H9 (cell line): ENCODE measurements at regions not wholly inside any gene's neighbourhood (a gene's known extent, or its start where the extent isn't known, plus 50 kb on each side); places are given as distances from the start of the nearest gene placed in this dataset.

Experiments
- DNase-seq: peaks from one replicate; pipeline ENCODE4 v3.0.0-alpha.2; 2017
- H2AFZ ChIP-seq: one replicate; pipeline ENCODE4 v1.6.1; 2013; ENCODE audit warnings: mild to moderate bottlenecking, low read length, control low read depth, moderate library complexity
- H2AK5ac ChIP-seq: 2 replicates; pipeline ENCODE4 v1.6.1; 2013; ENCODE audit warnings: low read length, control low read depth, mixed read lengths; ENCODE audit not compliant: insufficient read length
- H2BK120ac ChIP-seq: one replicate; pipeline ENCODE4 v1.6.1; 2013; ENCODE audit warnings: low read depth, mild to moderate bottlenecking, low read length, control low read depth, inconsistent platforms; ENCODE audit not compliant: poor library complexity, severe bottlenecking
- H2BK12ac ChIP-seq: 2 replicates; pipeline ENCODE4 v1.6.1; 2013; ENCODE audit warnings: low read length, control low read depth, mixed read lengths, low read depth; ENCODE audit not compliant: insufficient read length
- H2BK15ac ChIP-seq: 2 replicates; pipeline ENCODE4 v1.6.1; 2013; ENCODE audit warnings: low read depth, low read length, control low read depth
- H2BK20ac ChIP-seq: one replicate; pipeline ENCODE4 v1.6.1; 2013; ENCODE audit warnings: low read depth, mild to moderate bottlenecking, low read length, control low read depth, inconsistent platforms; ENCODE audit not compliant: poor library complexity, severe bottlenecking
- H2BK5ac ChIP-seq: 2 replicates; pipeline ENCODE4 v1.6.1; 2013; ENCODE audit warnings: low read length, control low read depth, mixed read lengths; ENCODE audit not compliant: insufficient read length
- H3K14ac ChIP-seq: 2 replicates; pipeline ENCODE4 v1.6.1; 2013; ENCODE audit warnings: low read length, control low read depth; ENCODE audit not compliant: insufficient read depth
- H3K18ac ChIP-seq: 2 replicates; pipeline ENCODE4 v1.6.1; 2013; ENCODE audit warnings: low read depth, mild to moderate bottlenecking, mixed read lengths, low read length, control low read depth; ENCODE audit not compliant: insufficient read length
- H3K23ac ChIP-seq: 2 replicates; pipeline ENCODE4 v1.6.1; 2013; ENCODE audit warnings: low read length, control low read depth, mixed read lengths, low read depth; ENCODE audit not compliant: insufficient read length
- H3K23me2 ChIP-seq: 2 replicates; pipeline ENCODE4 v1.6.1; 2013; ENCODE audit warnings: low read depth, mild to moderate bottlenecking, mixed read lengths, low read length, control low read depth; ENCODE audit not compliant: insufficient read length, poor library complexity, severe bottlenecking
- H3K27ac ChIP-seq: 2 replicates; pipeline ENCODE4 v1.5.1; 2013; ENCODE audit warnings: low read length, control low read depth, mixed read lengths, low read depth; ENCODE audit not compliant: insufficient read length
- H3K27me3 ChIP-seq: 2 replicates; pipeline ENCODE4 v1.6.1; 2013; ENCODE audit warnings: low read length, control low read depth, inconsistent platforms; ENCODE audit not compliant: insufficient read depth
- H3K4ac ChIP-seq: 2 replicates; pipeline ENCODE4 v1.6.1; 2013; ENCODE audit warnings: low read depth, mild to moderate bottlenecking, control low read depth, inconsistent platforms, low read length, moderate library complexity
- H3K4me1 ChIP-seq: 2 replicates; pipeline ENCODE4 v1.6.1; 2013; ENCODE audit warnings: low read length, control low read depth, inconsistent platforms; ENCODE audit not compliant: insufficient read depth
- H3K4me2 ChIP-seq: 2 replicates; pipeline ENCODE4 v1.6.1; 2013; ENCODE audit warnings: low read length, control low read depth, mixed read lengths; ENCODE audit not compliant: insufficient read length, insufficient read depth
- H3K56ac ChIP-seq: 2 replicates; pipeline ENCODE4 v1.6.1; 2013; ENCODE audit warnings: low read depth, mild to moderate bottlenecking, mixed read lengths, low read length, control low read depth; ENCODE audit not compliant: insufficient read length
- H3K79me1 ChIP-seq: 2 replicates; pipeline ENCODE4 v1.6.1; 2013; ENCODE audit warnings: low read depth, mild to moderate bottlenecking, moderate library complexity, low read length, control low read depth, inconsistent platforms; ENCODE audit not compliant: insufficient read depth, poor library complexity, severe bottlenecking
- H3K79me2 ChIP-seq: 2 replicates; pipeline ENCODE4 v1.6.1; 2013; ENCODE audit warnings: low read length, control low read depth, inconsistent platforms; ENCODE audit not compliant: insufficient read depth
- H3K9ac ChIP-seq: 2 replicates; pipeline ENCODE4 v1.6.1; 2013; ENCODE audit warnings: low read length, control low read depth, mixed read lengths; ENCODE audit not compliant: insufficient read length; ENCODE audit errors: extremely low read depth
- H3K9me3 ChIP-seq: one replicate; pipeline ENCODE4 v1.6.1; 2013; ENCODE audit warnings: low read depth, low read length, inconsistent platforms; ENCODE audit not compliant: control insufficient read depth
- H3T11ph ChIP-seq: one replicate; pipeline ENCODE4 v1.6.1; 2013; ENCODE audit warnings: mild to moderate bottlenecking, low read length, control low read depth, inconsistent platforms
- H4K20me1 ChIP-seq: one replicate; pipeline ENCODE4 v1.6.1; 2013; ENCODE audit not compliant: control insufficient read depth, insufficient read length, insufficient read depth
- H4K5ac ChIP-seq: 2 replicates; pipeline ENCODE4 v1.6.1; 2013; ENCODE audit warnings: low read depth, mild to moderate bottlenecking, mixed read lengths, low read length, control low read depth; ENCODE audit not compliant: insufficient read length
- H4K8ac ChIP-seq: replicated peaks from 2 replicates; pipeline ENCODE4 v1.6.1; 2013; ENCODE audit warnings: low read length, control low read depth, mixed read lengths, low read depth; ENCODE audit not compliant: insufficient read length
- H4K91ac ChIP-seq: 2 replicates; pipeline ENCODE4 v1.6.1; 2013; ENCODE audit warnings: low read depth, mild to moderate bottlenecking, moderate library complexity, mixed read lengths, low read length, control low read depth; ENCODE audit not compliant: insufficient read length
- H3K27ac Mint-ChIP-seq, 3 experiments: 2 replicates in 2 of 3; 3 replicates in 1 of 3; pipeline ENCODE4 v1.8.0; 2020 to 2021; ENCODE audit warnings: mixed read lengths in 3 of 3, mild to moderate bottlenecking in 1 of 3, moderate library complexity in 1 of 3
- H3K27me3 Mint-ChIP-seq: 2 replicates; pipeline ENCODE4 v1.8.0; 2021; ENCODE audit warnings: low read depth, mild to moderate bottlenecking, moderate library complexity, mixed read lengths
- H3K36me3 Mint-ChIP-seq, 3 experiments: 2 replicates in 2 of 3; 3 replicates in 1 of 3; pipeline ENCODE4 v1.8.0; 2020 to 2021; ENCODE audit warnings: low read depth in 3 of 3, mixed read lengths in 3 of 3; ENCODE audit not compliant: insufficient read depth in 1 of 3
- H3K4me1 Mint-ChIP-seq, 2 experiments: 2 replicates each; pipeline ENCODE4 v1.8.0; 2020; ENCODE audit warnings: mixed read lengths in 2 of 2
- H3K4me3 Mint-ChIP-seq, 2 experiments: 2 replicates in 1 of 2; 3 replicates in 1 of 2; pipeline ENCODE4 v1.8.0; 2020 to 2021; ENCODE audit warnings: mild to moderate bottlenecking in 2 of 2, mixed read lengths in 2 of 2, moderate library complexity in 1 of 2
- H3K9me3 Mint-ChIP-seq, 2 experiments: 2 replicates in 1 of 2; 3 replicates in 1 of 2; pipeline ENCODE4 v1.8.0; 2020; ENCODE audit warnings: mild to moderate bottlenecking in 2 of 2, mixed read lengths in 2 of 2, moderate library complexity in 1 of 2
- WGBS: extraction: QIAGEN DNeasy Blood & Tissue Kit; methylation state at CpG from one replicate; pipeline ENCODE4 v1.1.7; 2013; ENCODE audit warnings: missing lambda C conversion rate, low lambda C conversion rate, mixed read lengths; ENCODE audit not compliant: insufficient read length; ENCODE audit errors: extremely low coverage; 5-methylcytosine and 5-hydroxymethylcytosine counted together
- TF ChIP-seq, protein P1 (sequence below): fragments of 200-600 bp; sonication (generic); conservative IDR thresholded peaks from 3 replicates; pipeline ENCODE4 v1.8.0; 2021; ENCODE audit warnings: antibody characterized with exemption, mild to moderate bottlenecking

DNA sequence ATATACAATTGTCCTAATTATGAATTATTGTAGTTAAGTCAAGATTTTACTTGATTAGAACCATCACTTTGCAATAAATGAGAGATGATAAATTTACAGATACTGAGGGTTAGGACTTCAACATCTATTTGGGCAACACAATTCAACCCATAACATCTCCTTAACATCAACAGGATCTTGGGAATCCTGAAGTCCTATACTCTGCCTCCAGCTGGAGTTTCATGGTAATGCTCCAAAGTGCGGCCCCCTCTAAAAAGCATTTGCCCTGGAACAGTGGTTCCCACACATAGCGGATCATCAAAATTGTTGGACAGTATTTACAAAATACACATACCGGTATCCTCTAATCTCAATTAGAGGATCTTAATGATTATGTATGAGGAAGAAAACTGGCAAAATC, 618.6 kb downstream of the CENPC start:
- DNase-seq, result no peak
- TF ChIP-seq, protein P1, sequence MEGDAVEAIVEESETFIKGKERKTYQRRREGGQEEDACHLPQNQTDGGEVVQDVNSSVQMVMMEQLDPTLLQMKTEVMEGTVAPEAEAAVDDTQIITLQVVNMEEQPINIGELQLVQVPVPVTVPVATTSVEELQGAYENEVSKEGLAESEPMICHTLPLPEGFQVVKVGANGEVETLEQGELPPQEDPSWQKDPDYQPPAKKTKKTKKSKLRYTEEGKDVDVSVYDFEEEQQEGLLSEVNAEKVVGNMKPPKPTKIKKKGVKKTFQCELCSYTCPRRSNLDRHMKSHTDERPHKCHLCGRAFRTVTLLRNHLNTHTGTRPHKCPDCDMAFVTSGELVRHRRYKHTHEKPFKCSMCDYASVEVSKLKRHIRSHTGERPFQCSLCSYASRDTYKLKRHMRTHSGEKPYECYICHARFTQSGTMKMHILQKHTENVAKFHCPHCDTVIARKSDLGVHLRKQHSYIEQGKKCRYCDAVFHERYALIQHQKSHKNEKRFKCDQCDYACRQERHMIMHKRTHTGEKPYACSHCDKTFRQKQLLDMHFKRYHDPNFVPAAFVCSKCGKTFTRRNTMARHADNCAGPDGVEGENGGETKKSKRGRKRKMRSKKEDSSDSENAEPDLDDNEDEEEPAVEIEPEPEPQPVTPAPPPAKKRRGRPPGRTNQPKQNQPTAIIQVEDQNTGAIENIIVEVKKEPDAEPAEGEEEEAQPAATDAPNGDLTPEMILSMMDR, result peak; percentile 51; the same call in 2 of the 3 replicates
- no peaks in the 10 kb centered on the region for H3K36me3 Mint-ChIP-seq

More for the DNA sequence above, 618.6 kb downstream of the CENPC start:
- no peak overlapping the region for H3K4ac ChIP-seq
- no peak overlapping the region for H3K9ac ChIP-seq
- no peaks in the 10 kb centered on the region for H3K23me2 ChIP-seq
- H2BK20ac ChIP-seq, result no peak overlapping the region
- H3K79me2 ChIP-seq, result no peaks in the 10 kb centered on the region
- no peaks in the 10 kb centered on the region for H3K27me3 ChIP-seq
- no peak overlapping the region for H2AFZ ChIP-seq
- no peak overlapping the region for H4K5ac ChIP-seq
- no peaks in the 10 kb centered on the region for H3K4me1 ChIP-seq
- H3K27me3 Mint-ChIP-seq, result no peaks in the 10 kb centered on the region
- H2AK5ac ChIP-seq, result no peak overlapping the region
- no peaks in the 10 kb centered on the region for H4K20me1 ChIP-seq
- H3K23ac ChIP-seq, result no peak overlapping the region
- H3K79me1 ChIP-seq, result no peaks in the 10 kb centered on the region
- no peak overlapping the region for H3K18ac ChIP-seq
- H3K14ac ChIP-seq, result no peak overlapping the region
- H3K27ac Mint-ChIP-seq, result no peak overlapping the region
- no peak overlapping the region for H4K8ac ChIP-seq
- no peaks in the 10 kb centered on the region for H3K9me3 Mint-ChIP-seq
- no peak overlapping the region for H3K27ac ChIP-seq
- no peaks in the 10 kb centered on the region for H3K4me1 Mint-ChIP-seq
- WGBS, result no CpG with 5 or more reads among the region's 3 CpGs
- no peaks in the 10 kb centered on the region for H3K9me3 ChIP-seq
- H2BK120ac ChIP-seq, result no peak overlapping the region
- no peak overlapping the region for H4K91ac ChIP-seq
- H2BK15ac ChIP-seq, result no peak overlapping the region
- H3K4me2 ChIP-seq, result no peak overlapping the region
- H3T11ph ChIP-seq, result no peak overlapping the region
- no peak overlapping the region for H3K4me3 Mint-ChIP-seq
- no peak overlapping the region for H2BK5ac ChIP-seq
- H2BK12ac ChIP-seq, result no peak overlapping the region
- no peak overlapping the region for H3K56ac ChIP-seq
